ENCODE measurements at regions not wholly inside any gene's neighbourhood (a gene's known extent, or its start where the extent isn't known, plus 50 kb on each side); places are given as distances from the start of the nearest gene placed in this dataset.
A peak's percentile ranks its signal among the peaks of the same experiment; 100 is the strongest.

DNA sequence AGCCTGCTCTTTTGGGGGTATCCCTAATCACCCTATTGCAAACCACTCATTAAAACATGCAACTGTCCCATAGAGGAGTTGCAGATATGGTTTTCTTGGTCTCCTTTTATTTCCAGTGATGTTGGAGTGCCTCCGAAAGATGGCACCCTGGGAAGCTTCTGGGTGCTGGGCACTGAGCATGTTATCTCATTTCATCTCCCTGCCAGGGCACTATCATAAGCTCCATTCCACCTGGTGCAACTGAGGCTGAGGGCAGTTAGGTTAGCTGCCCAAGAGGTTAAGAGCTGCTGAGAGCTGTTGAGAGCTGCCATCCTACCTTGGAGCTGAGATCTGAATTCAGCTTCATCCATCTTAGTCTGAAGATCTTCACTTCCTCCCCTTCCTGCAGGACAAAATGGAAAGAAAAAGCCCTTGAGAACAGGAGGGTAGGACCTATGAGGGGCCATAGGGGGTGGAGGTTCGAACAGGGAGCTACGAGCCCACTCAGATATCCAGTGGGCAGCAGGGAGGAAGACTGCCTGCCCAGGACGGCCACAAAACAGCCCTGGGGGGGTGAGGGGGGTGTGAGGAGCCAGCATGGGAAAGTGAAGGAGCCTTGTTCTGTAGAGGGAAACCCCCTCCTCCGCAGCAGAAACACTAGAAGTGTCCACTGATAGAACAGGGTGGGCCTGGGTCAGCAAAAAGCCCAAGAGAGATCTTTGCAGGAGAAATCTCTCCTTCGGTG, 202.5 kb downstream of the ZFP36L2 start:
- Histone ChIP-seq H3K4me3 (ENCODE audit: low read depth, low read length, poor library complexity, severe bottlenecking) (no peak overlapping the region), H3K9me3 (ENCODE audit: low read length) (no peaks in the 10 kb centered on the region), H3K36me3 (ENCODE audit: insufficient read depth, low read length) (no peaks in the 10 kb centered on the region), H3K4me2 (ENCODE audit: low read length) (no peak overlapping the region), H3K27ac (ENCODE audit: low read depth, low read length, poor library complexity, severe bottlenecking) (no peak overlapping the region), H3K9me2 (ENCODE audit: insufficient read depth, low read length) (no peaks in the 10 kb centered on the region), H3K4me1 (ENCODE audit: insufficient read depth, low read length, poor library complexity, severe bottlenecking) (no peaks in the 10 kb centered on the region), H3K79me2 (ENCODE audit: insufficient read depth, low read depth, low read length) (no peaks in the 10 kb centered on the region), H4K20me1 (ENCODE audit: insufficient read depth, low read length) (no peaks in the 10 kb centered on the region), H2AFZ (ENCODE audit: low read length) (no peak overlapping the region)
- no peak for DNase-seq (ENCODE audit: low spot score)
- ChIA-PET POLR2A (no interaction called here), CTCF (ENCODE audit: unreplicated experiment) (interaction anchor here (0.6 to 1.5 kb wide), 4 partner anchors 79 to 199 kb away, joined by 3 to 4 read pairs (median 4); no protein-coding TSS in a partner anchor)
- TF ChIP-seq EZH2phosphoT487 (IDR thresholded peaks at IDR 0.05; ENCODE audit: borderline replicate concordance, low read depth, low read length): no peak
- intact Hi-C loops (cut with micrococcal nuclease; ENCODE audit: unreplicated experiment): loop anchor here (1.0 to 2.0 kb wide), 3 partner anchors 77 to 203 kb away; no protein-coding TSS in a partner anchor
- BruUV-seq (replicated peaks): no TSS peak

DNA sequence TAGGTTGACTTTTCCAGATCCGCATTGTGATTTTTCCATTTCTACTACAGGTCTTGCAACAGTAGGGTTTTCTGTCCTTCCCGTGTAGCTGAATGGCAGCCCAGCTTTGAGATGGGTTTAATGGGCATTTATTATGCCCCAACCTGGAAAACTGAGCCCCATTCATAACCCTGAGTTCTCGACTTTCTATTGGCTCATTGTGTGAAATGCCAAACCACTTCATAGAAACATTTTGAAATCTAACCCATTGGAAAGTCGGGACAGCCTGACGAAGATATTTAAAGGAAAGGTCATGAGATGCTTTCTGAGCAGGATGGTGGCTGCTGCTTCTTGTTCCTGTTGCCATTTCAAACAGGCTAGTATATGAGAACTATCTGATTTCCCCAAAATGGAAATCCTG, 203.5 kb downstream of the ZFP36L2 start:
- H3K4me2 ChIP-seq (ENCODE audit: low read length): no peak overlapping the region
- no peaks in the 10 kb centered on the region for H3K79me2 ChIP-seq (ENCODE audit: insufficient read depth, low read depth, low read length)
- H3K9me3 ChIP-seq (ENCODE audit: low read length): no peaks in the 10 kb centered on the region
- H2AFZ ChIP-seq (ENCODE audit: low read length): no peak overlapping the region
- DNase-seq (ENCODE audit: low spot score): no peak
- H3K27ac ChIP-seq (ENCODE audit: low read depth, low read length, poor library complexity, severe bottlenecking): no peak overlapping the region
- no peaks in the 10 kb centered on the region for H3K9me2 ChIP-seq (ENCODE audit: insufficient read depth, low read length)
- ChIA-PET CTCF (ENCODE audit: unreplicated experiment) (interaction anchor here (1.5 kb wide), 1 partner anchor 106 kb away, joined by 3 read pairs; no protein-coding TSS in a partner anchor), POLR2A (no interaction called here)
- TF ChIP-seq EZH2phosphoT487 (IDR thresholded peaks at IDR 0.05; ENCODE audit: borderline replicate concordance, low read depth, low read length): no peak
- TF ChIP-seq, protein P1, sequence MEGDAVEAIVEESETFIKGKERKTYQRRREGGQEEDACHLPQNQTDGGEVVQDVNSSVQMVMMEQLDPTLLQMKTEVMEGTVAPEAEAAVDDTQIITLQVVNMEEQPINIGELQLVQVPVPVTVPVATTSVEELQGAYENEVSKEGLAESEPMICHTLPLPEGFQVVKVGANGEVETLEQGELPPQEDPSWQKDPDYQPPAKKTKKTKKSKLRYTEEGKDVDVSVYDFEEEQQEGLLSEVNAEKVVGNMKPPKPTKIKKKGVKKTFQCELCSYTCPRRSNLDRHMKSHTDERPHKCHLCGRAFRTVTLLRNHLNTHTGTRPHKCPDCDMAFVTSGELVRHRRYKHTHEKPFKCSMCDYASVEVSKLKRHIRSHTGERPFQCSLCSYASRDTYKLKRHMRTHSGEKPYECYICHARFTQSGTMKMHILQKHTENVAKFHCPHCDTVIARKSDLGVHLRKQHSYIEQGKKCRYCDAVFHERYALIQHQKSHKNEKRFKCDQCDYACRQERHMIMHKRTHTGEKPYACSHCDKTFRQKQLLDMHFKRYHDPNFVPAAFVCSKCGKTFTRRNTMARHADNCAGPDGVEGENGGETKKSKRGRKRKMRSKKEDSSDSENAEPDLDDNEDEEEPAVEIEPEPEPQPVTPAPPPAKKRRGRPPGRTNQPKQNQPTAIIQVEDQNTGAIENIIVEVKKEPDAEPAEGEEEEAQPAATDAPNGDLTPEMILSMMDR (conservative IDR thresholded peaks at IDR 0.05; ENCODE audit: low read length): no peak
- H4K20me1 ChIP-seq (ENCODE audit: insufficient read depth, low read length): no peaks in the 10 kb centered on the region
- BruUV-seq (replicated peaks): no TSS peak
- no peak overlapping the region for H3K4me3 ChIP-seq (ENCODE audit: low read depth, low read length, poor library complexity, severe bottlenecking)
- no peaks in the 10 kb centered on the region for H3K36me3 ChIP-seq (ENCODE audit: insufficient read depth, low read length)
- H3K4me1 ChIP-seq (ENCODE audit: insufficient read depth, low read length, poor library complexity, severe bottlenecking): no peaks in the 10 kb centered on the region
- intact Hi-C loops (cut with micrococcal nuclease; ENCODE audit: unreplicated experiment): loop anchor here (2.0 kb wide), 1 partner anchor 76 kb away; no protein-coding TSS in a partner anchor

DNA sequence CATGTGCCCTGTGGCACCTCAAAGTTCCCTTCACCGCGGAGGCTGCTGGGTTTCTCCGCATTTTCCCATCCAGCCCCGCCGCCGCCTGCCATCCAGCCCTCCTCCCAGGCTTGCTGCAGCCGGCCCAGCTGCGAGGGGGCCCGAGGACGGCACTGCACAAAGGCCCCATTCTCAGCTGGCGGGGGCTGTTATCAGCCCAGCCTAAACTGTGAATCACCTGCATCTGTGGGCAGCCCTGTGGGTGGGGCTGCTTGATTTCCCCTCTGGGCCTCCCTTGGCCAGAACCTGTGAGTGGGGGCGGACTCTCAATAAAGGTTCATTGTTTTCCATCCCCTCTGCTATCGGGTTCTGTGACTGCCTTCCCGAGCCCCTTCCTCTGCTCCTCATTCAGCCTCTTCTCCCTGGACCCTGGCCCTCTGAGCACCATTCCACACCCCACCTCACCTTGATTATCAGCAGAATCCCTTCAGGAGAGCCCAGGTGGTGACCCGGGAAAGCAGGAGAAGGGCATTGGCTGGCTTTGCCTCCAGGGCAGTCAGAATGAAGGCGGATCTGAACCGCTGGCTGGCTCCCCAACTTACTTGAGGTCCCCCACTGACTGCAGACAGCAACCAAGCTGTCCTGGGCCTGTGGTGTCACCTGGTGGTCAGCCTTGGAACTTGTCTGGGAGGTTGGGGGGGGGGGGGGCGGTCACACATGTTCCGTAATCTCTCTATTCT, 204.5 kb downstream of the ZFP36L2 start:
- intact Hi-C loops (cut with micrococcal nuclease; ENCODE audit: unreplicated experiment): loop anchor here (2.0 kb wide), 1 partner anchor 75 kb away; no protein-coding TSS in a partner anchor
- no peaks in the 10 kb centered on the region for H3K4me1 ChIP-seq (ENCODE audit: insufficient read depth, low read length, poor library complexity, severe bottlenecking)
- H3K27ac ChIP-seq (ENCODE audit: low read depth, low read length, poor library complexity, severe bottlenecking): no peak overlapping the region
- H3K4me2 ChIP-seq (ENCODE audit: low read length): no peak overlapping the region
- POLR2A ChIA-PET: interaction anchor here (0.6 kb wide), 2 partner anchors 24 to 74 kb away, joined by 3 to 6 read pairs; no protein-coding TSS in a partner anchor
- no peaks in the 10 kb centered on the region for H3K9me3 ChIP-seq (ENCODE audit: low read length)
- CTCF ChIA-PET (ENCODE audit: unreplicated experiment): no interaction called here
- H3K36me3 ChIP-seq (ENCODE audit: insufficient read depth, low read length): no peaks in the 10 kb centered on the region
- no peak overlapping the region for H2AFZ ChIP-seq (ENCODE audit: low read length)
- H3K79me2 ChIP-seq (ENCODE audit: insufficient read depth, low read depth, low read length): no peaks in the 10 kb centered on the region
- peak; percentile 16 for DNase-seq (ENCODE audit: low spot score)
- H3K4me3 ChIP-seq (ENCODE audit: low read depth, low read length, poor library complexity, severe bottlenecking): no peak overlapping the region
- no TSS peak for BruUV-seq (replicated peaks)
- no peaks in the 10 kb centered on the region for H3K9me2 ChIP-seq (ENCODE audit: insufficient read depth, low read length)
- no peaks in the 10 kb centered on the region for H4K20me1 ChIP-seq (ENCODE audit: insufficient read depth, low read length)
- TF ChIP-seq, protein P1 (conservative IDR thresholded peaks at IDR 0.05; ENCODE audit: low read length): peak; percentile 67
- no peak for TF ChIP-seq EZH2phosphoT487 (IDR thresholded peaks at IDR 0.05; ENCODE audit: borderline replicate concordance, low read depth, low read length)

Measured in OCI-LY7 (cell line).